NCI-H524 (cell line): ENCODE measurements at regions not wholly inside any gene's neighbourhood (a gene's known extent, or its start where the extent isn't known, plus 50 kb on each side); places are given as distances from the start of the nearest gene placed in this dataset.
"Not testable (repeated sequence)": the region's sequence is repeated elsewhere in the genome, so short reads cannot be mapped to it uniquely, and the experiment has no call there.

Experiments used
- DNase-seq, 2 experiments: peaks; one replicate each; lab custom pipeline; 2025; lab: John Stamatoyannopoulos, UW

- DNase-seq: no peak
These were observed 53.1 kb upstream of the STK39 start for GRCh38 chr2:168300460-168300859.

DNA sequence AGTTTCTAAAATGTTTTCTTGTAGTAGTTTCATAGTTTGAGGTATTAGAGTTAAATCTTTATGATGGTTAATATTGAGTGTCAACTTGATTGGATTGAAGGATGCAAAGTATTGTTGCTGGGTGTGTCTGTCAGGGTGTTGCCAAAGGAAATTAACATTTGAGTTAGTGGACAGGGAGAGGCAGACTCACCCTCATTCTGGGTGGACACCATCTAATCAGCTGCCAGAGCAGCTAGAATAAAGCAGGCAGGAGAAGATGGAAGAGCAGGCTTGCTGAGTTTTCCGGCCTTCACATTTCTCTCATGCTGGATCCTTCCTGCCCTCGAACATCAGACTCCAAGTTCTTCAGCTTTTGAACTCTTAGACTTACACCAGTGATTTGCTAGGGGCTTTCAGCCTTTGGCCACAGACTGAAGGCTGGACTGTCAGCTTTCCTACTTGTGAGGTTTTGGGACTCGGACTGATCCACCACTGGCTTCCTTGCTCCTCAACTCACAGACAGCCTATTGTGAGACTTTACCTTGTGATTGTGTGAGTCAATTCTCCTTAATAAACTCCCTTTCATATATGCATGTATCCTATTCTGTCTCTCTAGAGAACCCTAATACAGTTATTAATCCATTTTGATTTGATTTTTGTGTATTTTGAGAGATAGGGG is 56.8 kb upstream of the STK39 start:
- DNase-seq: no peak

- no peak for DNase-seq
These were observed 60.0 kb upstream of the STK39 start for GRCh38 chr2:168307379-168307778.

DNA sequence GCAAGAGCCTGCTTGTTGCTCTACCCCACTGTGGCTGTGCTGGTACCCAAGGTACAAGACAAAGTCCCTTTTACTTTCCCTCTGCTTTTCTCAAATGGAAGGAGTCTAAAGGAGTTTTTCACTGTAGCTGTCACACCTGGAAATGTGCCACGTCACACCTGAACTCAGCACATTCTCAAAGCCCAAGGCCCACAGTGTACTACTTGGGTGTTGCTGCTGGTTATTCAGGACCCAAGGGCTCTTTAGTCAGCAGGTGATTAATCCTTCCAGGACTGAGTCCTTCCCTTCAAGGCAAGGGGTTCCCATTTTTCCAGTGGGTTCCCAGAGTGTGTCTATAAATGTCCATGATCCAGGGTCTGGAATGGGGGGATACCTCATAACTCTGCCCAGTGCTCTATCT is 63.2 kb upstream of the STK39 start:
- no peak for DNase-seq

DNA sequence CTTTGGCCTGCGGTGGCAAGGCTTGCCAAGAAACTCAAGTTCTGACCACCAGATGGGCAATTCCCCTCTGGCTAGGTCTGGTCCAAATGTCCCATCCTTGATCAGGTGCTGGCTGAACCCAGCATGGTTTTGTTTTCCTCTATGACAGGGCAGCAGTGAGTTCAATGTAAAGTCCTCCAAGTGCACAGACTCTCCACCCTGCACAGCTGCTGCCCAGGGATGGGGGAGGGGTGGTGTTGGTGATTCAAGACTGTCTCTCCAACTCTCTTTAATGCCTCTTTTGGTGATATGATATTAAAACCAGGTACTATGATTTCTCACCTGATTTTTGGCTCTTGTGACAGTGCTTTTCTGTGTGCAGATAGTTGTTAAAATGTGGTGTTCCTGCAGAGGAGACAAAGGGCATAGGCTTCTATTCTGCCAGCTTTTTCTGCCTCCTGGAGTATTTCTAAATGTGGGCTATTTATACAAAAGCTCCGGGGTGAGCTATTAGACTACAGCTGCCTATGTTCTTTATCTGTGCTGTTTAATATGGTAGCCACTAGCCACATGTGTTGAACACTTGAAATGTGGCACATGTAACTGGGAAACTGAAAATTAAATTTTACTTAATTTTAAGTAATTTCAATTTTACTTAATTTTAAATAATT is 64.0 kb upstream of the STK39 start:
- peak; percentile 42 to 80 for DNase-seq

DNA sequence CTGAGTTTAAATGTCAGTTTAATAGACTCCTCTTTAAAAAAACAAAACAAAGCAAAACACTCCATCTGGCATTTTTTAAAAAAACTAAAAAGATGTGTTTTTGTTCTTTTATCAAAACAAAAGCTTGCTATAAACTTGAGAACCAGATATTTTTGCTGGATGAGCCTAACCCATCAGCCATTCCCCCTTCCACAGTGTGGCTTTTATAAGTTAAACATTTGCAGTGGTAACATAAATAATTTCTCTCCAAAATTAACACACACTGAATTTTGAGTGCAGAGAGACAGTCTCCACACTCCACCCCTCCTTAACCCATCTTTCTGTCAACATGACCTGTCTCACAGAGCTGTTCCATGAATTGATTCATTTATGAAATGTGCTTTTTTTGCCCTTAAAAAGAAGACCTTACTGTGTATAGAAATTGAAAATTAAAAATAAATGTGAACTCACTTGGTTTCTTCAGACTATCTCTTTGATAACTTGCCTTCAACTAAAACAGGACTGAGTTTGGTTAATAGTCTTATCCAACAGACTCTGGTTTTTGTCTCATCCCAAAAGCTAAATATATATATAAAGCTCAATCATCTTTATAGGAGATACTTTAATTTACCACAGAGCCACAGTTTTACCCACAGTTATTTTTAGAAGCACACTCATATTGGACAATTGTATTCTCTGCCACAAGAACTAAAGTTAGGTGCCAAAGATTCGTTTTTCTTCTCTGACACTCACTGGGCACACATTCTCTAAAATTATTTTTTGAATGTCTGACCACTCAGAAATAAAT is 64.8 kb upstream of the STK39 start:
- DNase-seq: no peak

- no peak for DNase-seq
These were observed 66.8 kb upstream of the STK39 start for GRCh38 chr2:168314236-168314635.

DNA sequence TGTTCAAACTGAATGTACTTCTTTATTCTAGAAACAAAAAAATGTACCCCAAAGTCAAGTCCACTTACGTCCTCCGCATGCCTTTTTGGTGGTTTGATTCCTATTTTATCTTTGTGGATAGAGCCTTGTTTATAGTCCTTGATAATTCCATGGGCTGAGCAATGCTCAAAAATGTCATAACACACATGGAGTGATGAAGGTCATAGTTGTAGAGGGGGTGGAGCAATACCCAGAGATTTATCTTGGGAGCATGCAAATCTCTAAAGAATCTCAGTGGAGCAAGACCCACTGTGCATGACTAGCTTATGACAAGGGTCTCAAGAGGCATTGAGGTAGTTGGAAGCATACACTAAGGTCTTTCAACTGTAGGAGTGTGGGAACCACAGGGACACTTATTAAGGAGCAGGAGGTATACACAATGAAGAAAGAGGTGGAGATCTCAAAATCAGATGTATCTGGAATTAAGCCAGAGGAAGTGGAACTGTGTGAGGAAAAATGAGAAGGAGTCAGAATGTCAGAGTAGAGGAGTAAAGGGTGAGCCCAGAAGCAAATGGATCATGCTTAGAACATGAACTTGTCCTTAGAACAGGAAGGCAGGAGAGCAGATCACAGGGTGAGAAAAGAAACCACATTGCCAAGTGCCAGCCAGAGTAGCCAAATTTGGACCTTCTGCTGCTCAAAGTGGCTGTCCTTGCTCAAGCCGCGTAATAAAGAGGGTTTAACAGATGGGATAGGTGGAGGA is 68.1 kb upstream of the STK39 start:
- DNase-seq: no peak

GRCh38 chr2:168316073-168316440 is 68.7 kb upstream of the STK39 start:
- DNase-seq: no peak

DNA sequence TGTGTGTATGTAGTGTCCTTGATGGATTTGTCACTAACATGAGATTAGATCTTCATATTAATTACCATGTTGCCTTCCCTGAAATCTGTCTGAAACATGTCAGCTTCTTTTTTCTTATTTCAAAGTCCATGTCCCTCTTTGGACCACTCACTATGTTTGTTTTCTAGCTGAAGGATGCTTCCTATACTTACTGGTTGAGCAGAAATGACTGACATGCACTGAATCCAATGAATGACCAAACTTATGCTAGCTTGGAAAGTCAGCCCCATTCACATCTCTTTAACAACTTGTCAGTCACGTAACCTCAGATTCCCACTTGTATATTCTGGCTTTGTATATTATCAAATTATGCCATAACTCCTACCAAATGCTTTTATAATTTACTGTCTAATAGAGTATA is 69.9 kb upstream of the STK39 start:
- no peak for DNase-seq

DNA sequence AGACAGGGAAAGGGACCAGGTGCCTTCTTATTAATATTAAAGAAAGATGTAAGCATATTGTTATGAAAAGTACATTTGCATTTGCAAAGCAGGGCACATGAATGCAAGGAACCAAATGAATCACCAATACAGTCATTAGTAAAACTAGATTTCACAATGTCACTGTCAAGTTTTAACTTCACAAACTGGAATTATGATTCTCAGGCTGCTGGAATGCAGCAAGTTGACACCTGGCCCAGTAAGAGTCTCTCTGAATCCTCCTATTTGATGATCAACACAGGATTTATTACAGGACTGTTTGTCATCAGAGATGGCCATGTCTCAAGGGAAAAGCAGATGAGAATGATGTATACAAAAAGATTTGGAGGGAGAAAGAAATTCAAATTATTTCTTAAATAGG is 72.9 kb upstream of the STK39 start:
- no peak for DNase-seq

- DNase-seq: no peak
These were observed 75.1 kb upstream of the STK39 start for GRCh38 chr2:168322325-168323007.

- no peak for DNase-seq
These were observed 76.2 kb upstream of the STK39 start for GRCh38 chr2:168323529-168324021.

GRCh38 chr2:168326572-168326971 is 79.2 kb upstream of the STK39 start:
- DNase-seq: no peak

- no peak for DNase-seq
These were observed 79.9 kb upstream of the STK39 start for GRCh38 chr2:168327328-168327727.

DNA sequence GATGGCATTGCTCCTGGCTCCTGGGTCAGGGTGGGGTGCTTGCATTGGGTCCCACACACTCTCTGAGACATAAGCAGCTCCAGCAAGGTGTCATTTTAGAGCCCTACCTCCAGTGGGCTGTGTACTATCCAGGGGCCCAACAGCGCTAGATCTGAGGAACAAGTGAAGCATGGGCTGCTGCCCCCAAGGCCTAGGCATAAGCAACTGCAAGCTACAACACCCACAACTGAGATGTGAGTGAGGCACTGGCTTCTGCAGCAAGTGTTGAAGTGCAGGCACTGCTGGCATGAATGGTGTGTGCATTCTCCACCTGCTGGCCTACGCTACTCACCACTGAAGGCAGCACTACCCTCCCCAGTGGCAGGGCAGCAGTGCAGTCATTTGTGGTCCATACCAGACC is 81.0 kb upstream of the STK39 start:
- no peak for DNase-seq

DNA sequence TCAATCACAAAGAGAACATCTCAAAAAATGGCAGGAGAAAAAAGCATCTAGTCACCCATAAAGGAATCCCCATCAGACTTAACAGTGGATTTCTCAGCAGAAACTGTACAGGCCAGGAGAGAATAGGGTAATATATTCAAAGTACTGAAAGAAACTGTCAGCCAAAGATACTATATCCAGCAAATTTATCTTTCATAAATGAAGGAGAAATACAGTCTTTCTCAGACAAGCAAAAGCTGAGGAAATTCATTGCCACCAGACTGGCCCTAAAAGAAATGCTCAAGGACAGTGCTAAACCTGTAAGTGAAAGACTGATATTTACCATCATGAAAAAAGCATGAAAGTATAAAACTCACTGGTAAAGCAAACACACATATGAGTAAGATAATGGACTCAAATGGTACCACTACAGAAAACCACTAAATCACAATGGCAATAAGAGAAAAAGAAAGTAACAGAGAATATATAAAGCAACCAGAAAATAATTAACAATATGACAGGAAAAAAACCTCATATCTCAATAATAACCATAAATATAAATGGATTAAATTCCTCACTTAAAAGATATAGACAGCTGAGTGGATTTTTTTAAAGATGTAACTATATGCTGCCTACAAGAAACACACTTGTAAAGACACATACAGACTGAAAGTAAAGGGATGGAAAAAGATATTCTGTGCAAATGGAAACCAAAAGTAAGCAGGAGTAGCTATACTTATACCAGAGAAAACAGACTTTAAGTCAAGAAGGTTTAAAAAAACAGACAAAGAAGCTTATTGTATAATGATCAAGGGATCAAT is 83.4 kb upstream of the STK39 start:
- no peak for DNase-seq

DNA sequence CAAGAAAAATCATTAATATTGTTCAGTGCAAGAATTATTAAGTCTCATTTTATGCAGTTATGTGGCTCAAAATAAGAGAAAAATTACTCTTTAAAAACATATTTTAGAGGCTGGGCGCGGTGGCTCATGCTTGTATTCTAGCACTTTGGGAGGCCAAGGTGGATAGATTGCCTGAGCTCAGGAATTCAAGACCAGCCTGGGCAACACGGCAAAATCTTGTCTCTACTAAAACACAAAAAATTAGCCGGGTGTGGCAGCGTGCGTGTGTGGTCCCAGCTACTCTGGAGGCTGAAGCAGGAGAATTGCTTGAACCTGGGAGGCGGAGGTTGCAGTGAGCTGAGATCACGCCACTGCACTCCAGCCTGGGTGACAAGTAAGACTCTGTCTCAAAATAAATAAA is 87.9 kb upstream of the STK39 start:
- DNase-seq: not testable (repeated sequence)

DNA sequence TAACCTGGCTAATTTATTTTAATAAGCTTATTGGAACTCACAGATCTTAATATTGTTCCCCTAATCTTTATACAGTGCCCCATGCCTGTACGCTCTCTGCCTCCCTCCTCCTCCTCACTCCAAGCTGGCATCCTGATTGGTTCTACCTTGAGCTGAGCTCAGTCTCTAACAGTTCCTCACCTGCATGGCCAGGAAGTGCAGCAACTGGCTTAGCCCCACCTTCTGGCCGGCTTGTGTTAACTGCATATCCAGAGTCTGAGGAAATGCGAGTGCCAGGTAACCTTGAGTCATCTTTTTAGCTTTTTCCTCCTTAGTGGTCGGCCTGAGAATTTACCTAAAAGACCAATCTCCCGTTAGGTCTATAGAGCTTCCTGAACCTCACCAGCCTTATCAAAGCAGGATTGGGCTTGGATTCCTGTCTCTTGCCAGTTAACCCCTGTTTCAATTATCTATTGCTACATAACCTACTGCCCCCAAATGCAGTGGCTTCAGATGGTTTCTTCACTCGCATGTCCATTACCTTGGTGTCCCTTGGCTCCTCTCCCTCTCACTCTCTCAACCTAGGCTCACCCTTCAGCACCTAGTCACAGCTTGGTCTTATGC is 89.5 kb upstream of the STK39 start:
- peak; percentile 21 to 49 for DNase-seq

DNA sequence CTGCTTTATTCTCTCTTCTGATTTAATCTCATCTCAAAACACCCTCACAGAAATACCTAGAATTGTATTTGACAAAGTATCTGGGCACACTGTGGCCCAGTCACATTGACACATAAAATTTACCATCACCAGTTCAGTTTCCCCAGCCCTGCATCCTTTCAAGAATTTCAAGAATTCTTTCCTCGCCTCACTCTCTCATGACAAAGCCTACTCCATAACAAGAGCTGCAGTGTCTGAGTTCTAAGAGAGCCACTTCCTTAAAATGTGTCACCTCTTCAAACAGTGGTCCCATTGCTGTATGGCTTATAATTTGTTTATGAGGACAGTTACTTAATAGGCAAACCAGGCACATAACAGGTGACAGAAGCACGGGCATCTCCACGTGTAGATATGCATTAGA is 90.9 kb upstream of the STK39 start:
- DNase-seq: no peak
